ENCODE measurements at regions not wholly inside any gene's neighbourhood (a gene's known extent, or its start where the extent isn't known, plus 50 kb on each side); places are given as distances from the start of the nearest gene placed in this dataset.

DNA sequence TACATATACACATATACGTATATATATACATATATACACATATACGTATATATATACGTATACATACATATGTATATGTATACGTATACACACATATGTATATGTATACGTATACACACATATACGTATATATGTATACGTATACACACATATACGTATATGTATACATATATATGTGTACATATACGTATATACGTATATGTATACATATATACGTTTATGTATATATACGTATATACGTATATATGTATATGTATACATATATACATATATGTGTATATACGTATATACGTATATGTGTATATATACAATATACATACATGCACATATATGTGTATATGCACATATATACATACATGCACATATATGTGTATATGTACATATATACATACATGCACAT is 396.2 kb upstream of the DUSP10 start:
- TF ChIP-seq, protein P1, sequence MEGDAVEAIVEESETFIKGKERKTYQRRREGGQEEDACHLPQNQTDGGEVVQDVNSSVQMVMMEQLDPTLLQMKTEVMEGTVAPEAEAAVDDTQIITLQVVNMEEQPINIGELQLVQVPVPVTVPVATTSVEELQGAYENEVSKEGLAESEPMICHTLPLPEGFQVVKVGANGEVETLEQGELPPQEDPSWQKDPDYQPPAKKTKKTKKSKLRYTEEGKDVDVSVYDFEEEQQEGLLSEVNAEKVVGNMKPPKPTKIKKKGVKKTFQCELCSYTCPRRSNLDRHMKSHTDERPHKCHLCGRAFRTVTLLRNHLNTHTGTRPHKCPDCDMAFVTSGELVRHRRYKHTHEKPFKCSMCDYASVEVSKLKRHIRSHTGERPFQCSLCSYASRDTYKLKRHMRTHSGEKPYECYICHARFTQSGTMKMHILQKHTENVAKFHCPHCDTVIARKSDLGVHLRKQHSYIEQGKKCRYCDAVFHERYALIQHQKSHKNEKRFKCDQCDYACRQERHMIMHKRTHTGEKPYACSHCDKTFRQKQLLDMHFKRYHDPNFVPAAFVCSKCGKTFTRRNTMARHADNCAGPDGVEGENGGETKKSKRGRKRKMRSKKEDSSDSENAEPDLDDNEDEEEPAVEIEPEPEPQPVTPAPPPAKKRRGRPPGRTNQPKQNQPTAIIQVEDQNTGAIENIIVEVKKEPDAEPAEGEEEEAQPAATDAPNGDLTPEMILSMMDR (IDR thresholded peaks at IDR 0.05): no peak
- TF ChIP-seq EP300 (IDR thresholded peaks at IDR 0.05) (no peak), POLR2A (IDR thresholded peaks at IDR 0.05) (no peak)

Measured in sigmoid colon (tissue), 4 donors.